DMS153 (cell line): ENCODE measurements at regions not wholly inside any gene's neighbourhood (a gene's known extent, or its start where the extent isn't known, plus 50 kb on each side); places are given as distances from the start of the nearest gene placed in this dataset.
"Not testable (repeated sequence)": the region's sequence is repeated elsewhere in the genome, so short reads cannot be mapped to it uniquely, and the experiment has no call there.

Experiments used
- DNase-seq: peaks from one replicate; lab custom pipeline; 2025; lab: John Stamatoyannopoulos, UW

- no peak for DNase-seq
These were observed 683.4 kb downstream of the GALC start for GRCh38 chr14:87309557-87309956.

GRCh38 chr14:87306409-87307168 lies 686.4 kb downstream of the GALC start:
- no peak for DNase-seq

GRCh38 chr14:87305345-87305744 lies 687.6 kb downstream of the GALC start:
- DNase-seq, result no peak

- no peak for DNase-seq
These were observed 688.6 kb downstream of the GALC start for GRCh38 chr14:87304404-87304803.

- no peak for DNase-seq
These were observed 706.2 kb downstream of the GALC start for GRCh38 chr14:87286826-87287225.

- no peak for DNase-seq
These were observed 706.8 kb downstream of the GALC start for GRCh38 chr14:87286191-87286590.

- no peak for DNase-seq
These were observed 707.5 kb downstream of the GALC start for GRCh38 chr14:87285506-87285905.

- DNase-seq, result no peak
These were observed 709.4 kb downstream of the GALC start for GRCh38 chr14:87283547-87283946.

- DNase-seq, result no peak
These were observed 710.7 kb downstream of the GALC start for GRCh38 chr14:87282266-87282665.

GRCh38 chr14:87278415-87278814 lies 714.6 kb downstream of the GALC start:
- DNase-seq, result no peak

- DNase-seq, result no peak
These were observed 721.7 kb downstream of the GALC start for GRCh38 chr14:87271331-87271730.

- DNase-seq, result no peak
These were observed 724.0 kb downstream of the GALC start for GRCh38 chr14:87268997-87269396.

- DNase-seq, result no peak
These were observed 728.2 kb downstream of the GALC start for GRCh38 chr14:87264796-87265195.

GRCh38 chr14:87264272-87264785 lies 728.7 kb downstream of the GALC start:
- no peak for DNase-seq

GRCh38 chr14:87261621-87262020 lies 731.4 kb downstream of the GALC start:
- no peak for DNase-seq

- no peak for DNase-seq
These were observed 732.5 kb downstream of the GALC start for GRCh38 chr14:87260460-87260859.

- no peak for DNase-seq
These were observed 735.6 kb downstream of the GALC start for GRCh38 chr14:87257421-87257820.

GRCh38 chr14:87255058-87255457 lies 737.9 kb downstream of the GALC start:
- no peak for DNase-seq

- DNase-seq, result no peak
These were observed 738.6 kb downstream of the GALC start for GRCh38 chr14:87254331-87254874.

- DNase-seq, result not testable (repeated sequence)
These were observed 739.2 kb downstream of the GALC start for GRCh38 chr14:87253791-87254190.

- DNase-seq, result no peak
These were observed 740.9 kb downstream of the GALC start for GRCh38 chr14:87252103-87252502.

- no peak for DNase-seq
These were observed 742.0 kb downstream of the GALC start for GRCh38 chr14:87251011-87251410.

- DNase-seq, result no peak
These were observed 751.8 kb downstream of the GALC start for GRCh38 chr14:87241018-87241768.
